OCI-LY3 (cell line): ENCODE measurements at regions not wholly inside any gene's neighbourhood (a gene's known extent, or its start where the extent isn't known, plus 50 kb on each side); places are given as distances from the start of the nearest gene placed in this dataset.
A peak's percentile ranks its signal among the peaks of the same experiment; 100 is the strongest.
"Not testable (repeated sequence)": the region's sequence is repeated elsewhere in the genome, so short reads cannot be mapped to it uniquely, and the experiment has no call there.

Experiments
- H2AFZ ChIP-seq: fragments of 200-600, 300-600 bp; shearing (Covaris generic); 2 replicates; pipeline ENCODE4 v1.6.0; 2014; ENCODE audit warnings: antibody characterized with exemption, low read depth, low read length
- H3K27ac ChIP-seq: fragments of 200-600, 300-600 bp; sonication (generic); 2 replicates; pipeline ENCODE4 v1.5.1; 2014; ENCODE audit warnings: mild to moderate bottlenecking, low read length, moderate library complexity, mixed read lengths
- H3K27me3 ChIP-seq: fragments of 200-600, 300-600 bp; sonication (generic); 2 replicates; pipeline ENCODE4 v1.6.1; 2014; ENCODE audit warnings: low read depth, low read length, mixed read lengths
- H3K36me3 ChIP-seq: fragments of 200-600, 300-600 bp; sonication (generic); replicated peaks from 2 replicates; pipeline ENCODE3; 2014; ENCODE audit warnings: low read depth, low read length, mixed read lengths
- H3K4me1 ChIP-seq: fragments of 300-600, 200-600 bp; sonication (generic); 2 replicates; pipeline ENCODE4 v1.6.1; 2014; ENCODE audit warnings: low read length, mixed read lengths
- H3K4me2 ChIP-seq: fragments of 200-600, 300-600 bp; sonication (generic); 2 replicates; pipeline ENCODE4 v1.6.1; 2014; ENCODE audit warnings: low read length, mixed read lengths
- H3K4me3 ChIP-seq: fragments of 300-600, 200-600 bp; sonication (generic); 2 replicates; pipeline ENCODE4 v1.5.1; 2014; ENCODE audit warnings: antibody characterized with exemption, mild to moderate bottlenecking, low read length, moderate library complexity
- H3K79me2 ChIP-seq: fragments of 300-600, 200-600 bp; shearing (Covaris generic); 2 replicates; pipeline ENCODE4 v1.6.1; 2014; ENCODE audit warnings: mild to moderate bottlenecking, low read length, mixed read lengths
- H3K9ac ChIP-seq: fragments of 300-600, 200-600 bp; shearing (Covaris generic); 2 replicates; pipeline ENCODE4 v1.6.0; 2014; ENCODE audit warnings: mild to moderate bottlenecking, low read length, moderate library complexity
- H3K9me3 ChIP-seq: fragments of 200-600, 300-600 bp; shearing (Covaris generic); 2 replicates; pipeline ENCODE4 v1.6.1; 2014; ENCODE audit warnings: low read length, mixed read lengths; ENCODE audit not compliant: insufficient read depth
- H4K20me1 ChIP-seq: fragments of 200-600, 300-600 bp; sonication (generic); 2 replicates; pipeline ENCODE4 v1.6.1; 2016; ENCODE audit warnings: low read length, mixed read lengths; ENCODE audit not compliant: insufficient read depth
- CTCF ChIP-seq: fragments of 200-600, 300-600 bp; sonication (generic); IDR thresholded peaks from 2 replicates; pipeline ENCODE4 v1.5.1; 2014; ENCODE audit warnings: antibody characterized with exemption, low read length, low read depth
- EZH2phosphoT487 ChIP-seq: fragments of 200-600 bp; shearing (Covaris generic); IDR thresholded peaks from 2 replicates; pipeline ENCODE4 v1.6.1; 2018; ENCODE audit warnings: antibody characterized with exemption, mixed run types, low read depth

GRCh38 chrX:125605145-125605544 is 285.5 kb downstream of the TEX13C start:
- Histone ChIP-seq H3K79me2 (no peaks in the 10 kb centered on the region), H3K9ac (no peak overlapping the region), H2AFZ (no peak overlapping the region), H3K36me3 (no peaks in the 10 kb centered on the region), H3K27ac (no peak overlapping the region), H3K27me3 (no peaks in the 10 kb centered on the region), H4K20me1 (no peaks in the 10 kb centered on the region), H3K4me3 (no peak overlapping the region), H3K4me2 (no peak overlapping the region), H3K9me3 (no peaks in the 10 kb centered on the region), H3K4me1 (no peaks in the 10 kb centered on the region)
- TF ChIP-seq EZH2phosphoT487 (no peak), CTCF (no peak)

GRCh38 chrX:125614591-125615343 is 295.1 kb downstream of the TEX13C start:
- not testable (repeated sequence) for H3K4me3 ChIP-seq, H3K79me2 ChIP-seq, H3K27me3 ChIP-seq, H3K9ac ChIP-seq, H3K9me3 ChIP-seq, H3K4me2 ChIP-seq, H3K36me3 ChIP-seq, H4K20me1 ChIP-seq, H3K4me1 ChIP-seq, H2AFZ ChIP-seq, H3K27ac ChIP-seq

DNA sequence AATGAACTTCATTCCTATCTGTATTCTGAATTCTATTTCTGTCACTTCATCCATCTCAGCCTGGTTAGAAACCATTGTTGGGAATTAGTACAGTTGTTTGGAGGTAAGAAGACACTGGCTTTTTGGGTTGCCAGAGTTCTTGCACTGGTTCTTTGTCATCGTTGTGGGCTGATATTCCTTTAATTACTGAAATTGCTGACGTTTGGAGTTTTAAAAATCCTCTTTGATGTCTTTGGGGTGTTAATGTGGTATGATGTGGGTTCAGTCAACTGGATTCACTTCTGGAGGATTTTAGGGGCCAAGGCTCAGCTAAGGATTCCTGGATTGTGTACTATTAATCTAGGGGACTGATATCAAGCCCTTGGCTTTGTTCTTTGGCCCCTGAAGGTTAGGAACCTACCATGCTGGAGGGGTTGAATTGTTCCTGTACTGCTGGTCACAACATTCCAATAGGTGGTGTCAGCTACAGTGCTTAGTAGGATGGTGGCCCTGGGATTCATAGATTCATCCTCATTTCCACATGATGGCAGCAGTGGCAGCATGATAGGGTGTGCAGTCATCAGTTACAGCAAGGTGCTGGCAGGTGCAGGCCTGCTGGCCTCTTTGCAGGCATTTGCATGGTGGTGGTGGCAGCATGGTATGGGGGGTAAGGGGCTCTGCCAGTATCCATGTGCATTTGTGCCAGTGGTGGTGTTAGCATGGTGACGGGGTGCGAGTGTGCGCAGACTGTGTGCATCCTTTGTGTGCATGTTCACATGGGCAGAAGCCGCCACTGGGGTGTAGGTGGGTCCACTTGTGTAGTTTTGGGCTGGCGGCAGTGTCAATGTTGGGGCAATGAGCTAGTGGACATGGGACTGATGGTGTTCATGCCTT is 301.3 kb downstream of the TEX13C start:
- Histone ChIP-seq H3K4me2 (no peak overlapping the region), H3K79me2 (no peaks in the 10 kb centered on the region), H3K27me3 (no peaks in the 10 kb centered on the region), H3K27ac (no peak overlapping the region), H3K4me1 (no peaks in the 10 kb centered on the region), H3K4me3 (no peak overlapping the region), H2AFZ (no peak overlapping the region), H4K20me1 (no peaks in the 10 kb centered on the region), H3K9me3 (no peaks in the 10 kb centered on the region), H3K9ac (no peak overlapping the region), H3K36me3 (no peaks in the 10 kb centered on the region)
- peak; percentile 17; the same call in 1 of the 2 replicates for TF ChIP-seq CTCF
- TF ChIP-seq EZH2phosphoT487 = no peak

GRCh38 chrX:125621588-125621927 is 301.9 kb downstream of the TEX13C start:
- Histone ChIP-seq H3K4me3 (no peak overlapping the region), H3K4me1 (no peaks in the 10 kb centered on the region), H3K36me3 (no peaks in the 10 kb centered on the region), H2AFZ (no peak overlapping the region), H3K9me3 (no peaks in the 10 kb centered on the region), H4K20me1 (no peaks in the 10 kb centered on the region), H3K27ac (no peak overlapping the region), H3K27me3 (no peaks in the 10 kb centered on the region), H3K79me2 (no peaks in the 10 kb centered on the region), H3K4me2 (no peak overlapping the region), H3K9ac (no peak overlapping the region)
- TF ChIP-seq EZH2phosphoT487 = no peak
- TF ChIP-seq CTCF = no peak
